ENCODE measurements at regions not wholly inside any gene's neighbourhood (a gene's known extent, or its start where the extent isn't known, plus 50 kb on each side); places are given as distances from the start of the nearest gene placed in this dataset.
A peak's percentile ranks its signal among the peaks of the same experiment; 100 is the strongest.

GRCh38 chr10:117796130-117796745 lies 250.5 kb downstream of the RAB11FIP2 start (continued):
- TF ChIP-seq INSM2 (tag by site-specific recombination; IDR thresholded peaks at IDR 0.05), result peak; percentile 82
- peak; percentile 47; the same call in 1 of the 2 replicates for TF ChIP-seq ZNF600 (tag by site-specific recombination; IDR thresholded peaks at IDR 0.05)
- no peak for TF ChIP-seq ZNF501 (tag by site-specific recombination; IDR thresholded peaks at IDR 0.05)
- no peak for TF ChIP-seq ZSCAN18 (tag by site-specific recombination; IDR thresholded peaks at IDR 0.05)
- 0 out of 2 replicates have a peak, but pooled peaks have one; percentile 21 for TF ChIP-seq ZNF518A (tag by site-specific recombination; conservative IDR thresholded peaks at IDR 0.05; ENCODE audit: low read depth)
- 0 out of 2 replicates have a peak, but pooled peaks have one; percentile 30 for TF ChIP-seq PRDM4 (tag by site-specific recombination; IDR thresholded peaks at IDR 0.05)
- peak; percentile 91 for TF ChIP-seq ZNF629 (tag by site-specific recombination; IDR thresholded peaks at IDR 0.05)
- no peak for TF ChIP-seq AEBP2 (tag by site-specific recombination; IDR thresholded peaks at IDR 0.05; ENCODE audit: borderline replicate concordance)
- peak; percentile 42; the same call in 1 of the 2 replicates for TF ChIP-seq ZNF324 (tag by site-specific recombination; IDR thresholded peaks at IDR 0.05)
- TF ChIP-seq KLF16 (tag by site-specific recombination; IDR thresholded peaks at IDR 0.05), result peak; percentile 77; the same call in 1 of the 2 replicates
- TF ChIP-seq ZNF366 (tag by site-specific recombination; conservative IDR thresholded peaks at IDR 0.05), result peak; percentile 65
- peak; percentile 61 for TF ChIP-seq ZEB2 (tag by site-specific recombination; IDR thresholded peaks at IDR 0.05)
- peak; percentile 88 for TF ChIP-seq ZBTB20 (tag by site-specific recombination; IDR thresholded peaks at IDR 0.05)
- peak; percentile 27; the same call in 1 of the 2 replicates for TF ChIP-seq ZBTB8A (tag by site-specific recombination; IDR thresholded peaks at IDR 0.05)
- peak; percentile 41; the same call in 1 of the 2 replicates for TF ChIP-seq ZNF24 (tag by site-specific recombination; IDR thresholded peaks at IDR 0.05)
- TF ChIP-seq ATF2 (tag by site-specific recombination; IDR thresholded peaks at IDR 0.05; ENCODE audit: low read depth), result peak; percentile 90
- TF ChIP-seq ZNF843 (tag by site-specific recombination; IDR thresholded peaks at IDR 0.05), result peak; percentile 64
- no peak; the same call in 1 of the 2 replicates for TF ChIP-seq ZNF335 (tag by site-specific recombination; conservative IDR thresholded peaks at IDR 0.05)
- 0 out of 2 replicates have a peak, but pooled peaks have one; percentile 30 for TF ChIP-seq ZNF2 (tag by site-specific recombination; IDR thresholded peaks at IDR 0.05)
- TF ChIP-seq SP7 (tag by site-specific recombination; IDR thresholded peaks at IDR 0.05), result peak; percentile 74
- TF ChIP-seq, protein P1, sequence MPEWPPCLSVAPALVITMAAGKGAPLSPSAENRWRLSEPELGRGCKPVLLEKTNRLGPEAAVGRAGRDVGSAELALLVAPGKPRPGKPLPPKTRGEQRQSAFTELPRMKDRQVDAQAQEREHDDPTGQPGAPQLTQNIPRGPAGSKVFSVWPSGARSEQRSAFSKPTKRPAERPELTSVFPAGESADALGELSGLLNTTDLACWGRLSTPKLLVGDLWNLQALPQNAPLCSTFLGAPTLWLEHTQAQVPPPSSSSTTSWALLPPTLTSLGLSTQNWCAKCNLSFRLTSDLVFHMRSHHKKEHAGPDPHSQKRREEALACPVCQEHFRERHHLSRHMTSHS (tag by site-specific recombination; IDR thresholded peaks at IDR 0.05), result 0 out of 2 replicates have a peak, but pooled peaks have one; percentile 17
